Psoas muscle (tissue), 7 donors: ENCODE measurements at regions not wholly inside any gene's neighbourhood (a gene's known extent, or its start where the extent isn't known, plus 50 kb on each side); places are given as distances from the start of the nearest gene placed in this dataset.
A peak's percentile ranks its signal among the peaks of the same experiment; 100 is the strongest.

ENCODE experiments used
- ATAC-seq, 4 donors: fragments of 200-7000 bp; cut with Tn5 transposase; one replicate each; pipeline ENCODE4 v1.9.1; 2020; ENCODE audit warnings: moderate library complexity in 3 of 4, mild to moderate bottlenecking in 2 of 4
- DNase-seq, 2 donors: peaks; one replicate each; pipeline ENCODE4 v3.0.0-alpha.2; 2020
- H3K27ac ChIP-seq: fragments of 200-600 bp; one replicate; pipeline ENCODE4 v1.8.0; 2022
- H3K27me3 ChIP-seq, 3 donors: fragments of 200-600 bp in 1 of 3; one replicate each; pipeline versions ENCODE4 v1.6.1 to v1.8.0; 2013 to 2022; ENCODE audit warnings: low read length in 2 of 3, mild to moderate bottlenecking in 2 of 3, moderate library complexity in 1 of 3; ENCODE audit not compliant: insufficient read depth in 3 of 3
- H3K36me3 ChIP-seq, 2 donors: fragments of 200-600 bp in 1 of 2; one replicate each; pipeline versions ENCODE4 v1.6.1 to v1.8.0; 2013 to 2022; ENCODE audit warnings: low read depth in 1 of 2, mild to moderate bottlenecking in 1 of 2, moderate library complexity in 1 of 2; ENCODE audit not compliant: insufficient read depth in 1 of 2
- H3K4me1 ChIP-seq: fragments of 200-600 bp; one replicate; pipeline ENCODE4 v1.8.0; 2022
- H3K4me3 ChIP-seq: fragments of 200-600 bp; one replicate; pipeline ENCODE4 v1.8.0; 2022; ENCODE audit warnings: mild to moderate bottlenecking
- H3K9me3 ChIP-seq: fragments of 200-600 bp; one replicate; pipeline ENCODE4 v1.8.0; 2022
- CTCF ChIP-seq: fragments of 200-600 bp; IDR thresholded peaks from one replicate; pipeline ENCODE4 v1.8.0; 2022; ENCODE audit warnings: antibody characterized with exemption
- WGBS, 3 donors: extraction: QIAGEN DNeasy Blood & Tissue Kit; methylation state at CpG; one replicate each; pipeline versions ENCODE4 v1.1.6 to v1.1.7; 2013; 5-methylcytosine and 5-hydroxymethylcytosine counted together
- intact Hi-C, 2 donors: fragments of 100-400 bp; cut with DNase I; formaldehyde crosslinking; loops; one replicate each; pipeline versions ENCODE4 v1.11.0 to v1.14.2; 2022
- donor health status: healthy with polysubstance abuse.
- donor health status: DM: no; HTN: no; CAD: no; lungs with moderate emphysema.
- donor health status: Bipolar disorder and iron deficiency.
- donor health status: healthy.
- donor health status: DM: yes; HTN: yes; CAD: no.
- donor health status: DM: no; HTN: no; CAD: no.
- donor health status: DM: yes; HTN: yes; CAD: no.

DNA sequence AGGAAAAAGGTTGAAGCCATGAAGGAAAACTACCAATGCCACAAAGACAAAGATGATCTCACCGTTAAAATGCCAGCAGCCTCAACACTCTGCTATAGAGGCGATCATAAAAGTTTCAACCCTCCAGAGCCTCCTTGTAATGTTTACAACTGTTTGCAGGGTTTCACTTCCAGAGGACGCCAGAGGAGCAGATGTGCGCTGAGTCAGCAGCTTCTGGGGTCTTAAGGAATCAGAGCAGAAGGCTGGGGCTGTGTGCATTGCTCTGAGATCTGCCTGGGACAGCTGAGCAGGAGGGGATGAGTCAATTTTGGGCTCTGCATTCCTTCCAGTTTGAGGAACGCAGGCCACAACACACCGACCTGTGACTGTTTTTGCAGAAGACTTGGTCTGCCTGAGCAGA lies 98.3 kb downstream of the TMEM130 start:
- peak in 1 of 4 donors; percentile 21 for ATAC-seq
- intact Hi-C loops: no loop called here

GRCh38 chr7:98771941-98772603 lies 97.7 kb downstream of the TMEM130 start:
- Histone ChIP-seq H3K4me3 (no peak overlapping the region), H3K36me3 (no peaks in the 10 kb centered on the region), H3K9me3 (no peaks in the 10 kb centered on the region), H3K4me1 (no peaks in the 10 kb centered on the region), H3K27ac (no peak overlapping the region), H3K27me3 (peaks cover 0 to 2% (median 0%) of the 10 kb centered on the region in 3 donors)
- TF ChIP-seq CTCF: no peak
- intact Hi-C loops: no loop called here
- WGBS, 3 donors: 25 to 33% (median 33%) methylated on average over 22 of the region's 22 CpGs
- ATAC-seq (no peak), DNase-seq (no peak)

More for the DNA sequence above, 98.3 kb downstream of the TMEM130 start:
- 8 to 12% (median 8%) methylated on average over 6 of the region's 6 CpGs for WGBS, 3 donors
- no peak for DNase-seq
- Histone ChIP-seq H3K27me3 (peaks cover 0 to 2% (median 0%) of the 10 kb centered on the region in 3 donors), H3K36me3 (no peaks in the 10 kb centered on the region), H3K4me3 (no peak overlapping the region), H3K9me3 (no peaks in the 10 kb centered on the region), H3K27ac (no peak overlapping the region), H3K4me1 (no peaks in the 10 kb centered on the region)
- no peak for TF ChIP-seq CTCF

DNA sequence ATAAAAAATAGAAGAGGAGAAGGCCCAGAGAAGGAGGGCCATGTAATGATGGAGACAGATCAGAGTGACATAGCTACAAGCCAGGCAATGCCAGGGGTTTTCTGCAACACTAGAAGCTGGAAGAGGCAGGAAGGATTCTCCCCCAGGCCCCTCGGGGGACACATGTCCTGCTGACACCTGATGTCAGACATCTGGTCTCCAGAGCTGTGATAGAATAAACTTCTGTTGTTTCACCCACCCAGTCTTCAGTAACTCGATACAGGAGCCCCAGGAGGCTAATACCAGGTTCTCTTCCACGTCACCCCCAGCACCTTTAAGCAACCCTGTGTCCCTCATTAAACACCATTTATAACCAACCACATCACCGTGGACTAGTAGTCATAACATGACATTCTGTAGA lies 94.9 kb downstream of the TMEM130 start:
- intact Hi-C loops: no loop called here
- no peaks in the 10 kb centered on the region for H3K36me3 ChIP-seq
- 42 to 61% (median 55%) methylated on average over 4 of the region's 4 CpGs for WGBS, 3 donors

DNA sequence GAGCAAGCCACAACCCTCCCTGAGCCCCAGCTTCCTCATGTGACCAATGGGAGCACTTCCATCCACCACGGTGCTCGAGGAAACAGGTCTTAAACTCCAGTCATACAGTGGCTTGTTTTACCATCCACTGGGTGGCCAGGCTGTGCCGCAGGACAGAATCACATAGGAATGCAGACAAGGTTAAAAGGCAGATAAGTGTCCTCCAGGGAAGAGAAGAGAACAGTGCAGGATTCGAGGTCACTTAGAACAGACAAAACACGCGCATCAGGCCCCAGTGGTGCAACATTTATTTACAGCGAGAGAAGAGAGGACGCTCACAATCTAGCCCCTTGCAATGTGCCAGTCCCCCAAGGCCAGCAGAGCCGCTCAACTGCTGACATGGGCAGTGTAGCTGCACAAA lies 92.8 kb downstream of the TMEM130 start:
- Histone ChIP-seq H3K36me3 (no peaks in the 10 kb centered on the region), H3K27ac (no peak overlapping the region), H3K9me3 (no peaks in the 10 kb centered on the region), H3K4me1 (no peaks in the 10 kb centered on the region), H3K27me3 (peaks cover 0 to 2% (median 0%) of the 10 kb centered on the region in 3 donors), H3K4me3 (no peak overlapping the region)
- intact Hi-C loops: no loop called here
- ATAC-seq (no peak), DNase-seq (no peak)
- TF ChIP-seq CTCF: no peak
- 73 to 76% (median 73%) methylated on average over 9 of the region's 9 CpGs for WGBS, 3 donors

More for the DNA sequence above, 94.9 kb downstream of the TMEM130 start:
- ATAC-seq (no peak), DNase-seq (no peak)
- no peak for TF ChIP-seq CTCF
- H3K9me3 ChIP-seq: no peaks in the 10 kb centered on the region
- H3K27ac ChIP-seq: no peak overlapping the region
- H3K4me1 ChIP-seq: no peaks in the 10 kb centered on the region
- no peak overlapping the region for H3K4me3 ChIP-seq
- peaks cover 0 to 2% (median 0%) of the 10 kb centered on the region in 3 donors for H3K27me3 ChIP-seq

DNA sequence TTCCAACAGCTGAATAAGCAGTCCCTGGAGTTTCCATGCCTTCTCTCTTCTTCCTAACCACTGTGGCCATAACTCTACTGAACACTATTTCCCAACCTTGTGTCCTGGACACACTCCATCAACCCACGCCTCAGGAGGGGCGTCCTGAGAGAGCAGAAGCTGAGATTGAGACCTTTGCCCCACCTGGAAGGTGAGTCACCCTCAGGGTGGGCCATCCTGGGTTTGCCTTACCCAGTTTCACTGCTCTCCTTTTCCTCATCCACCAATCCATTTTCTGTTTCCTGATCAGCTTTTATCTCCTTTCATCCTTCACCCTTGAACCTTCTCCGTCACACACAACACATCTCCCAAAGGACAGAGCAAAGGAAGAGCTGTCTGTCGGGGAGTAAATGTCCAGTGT lies 91.4 kb downstream of the TMEM130 start:
- H3K36me3 ChIP-seq: no peaks in the 10 kb centered on the region
- H3K27me3 ChIP-seq: no peaks in the 10 kb centered on the region
- no peaks in the 10 kb centered on the region for H3K4me1 ChIP-seq
- no peaks in the 10 kb centered on the region for H3K9me3 ChIP-seq
- intact Hi-C loops: no loop called here
- no peak overlapping the region for H3K27ac ChIP-seq
- no peak overlapping the region for H3K4me3 ChIP-seq
- no peak for TF ChIP-seq CTCF
- DNase-seq (no peak), ATAC-seq (no peak)
- 72 to 79% (median 75%) methylated on average over 4 of the region's 4 CpGs for WGBS, 3 donors
